MM.1S (cell line): ENCODE measurements at regions not wholly inside any gene's neighbourhood (a gene's known extent, or its start where the extent isn't known, plus 50 kb on each side); places are given as distances from the start of the nearest gene placed in this dataset.

Source experiments
- CTCF ChIP-seq: fragments of 300-600 bp; sonication (generic); IDR thresholded peaks from 2 replicates; pipeline ENCODE4 v1.5.1; 2016; ENCODE audit warnings: antibody characterized with exemption, low read length, mixed read lengths
- EZH2 ChIP-seq: fragments of 300-600 bp; sonication (generic); optimal IDR thresholded peaks from 2 replicates; pipeline ENCODE3; 2017; ENCODE audit warnings: low read depth, mild to moderate bottlenecking, antibody characterized with exemption, low read length, mixed read lengths
- EZH2phosphoT487 ChIP-seq: fragments of 300-600 bp; sonication (generic); IDR thresholded peaks from 2 replicates; pipeline ENCODE4 v1.6.1; 2018; ENCODE audit warnings: antibody characterized with exemption, low read length

- no peak for TF ChIP-seq CTCF
- TF ChIP-seq EZH2: no peak
- TF ChIP-seq EZH2phosphoT487: no peak
These were observed 307.2 kb downstream of the SLC7A11 start for GRCh38 chr4:137934911-137935310.
